GM21526 (cell line): ENCODE measurements at regions not wholly inside any gene's neighbourhood (a gene's known extent, or its start where the extent isn't known, plus 50 kb on each side); places are given as distances from the start of the nearest gene placed in this dataset.
A peak's percentile ranks its signal among the peaks of the same experiment; 100 is the strongest.

Source experiments
- ATAC-seq: cut with Tn5 transposase; IDR thresholded peaks from one replicate; pipeline ENCODE4 v1.9.1; 2021; ENCODE audit warnings: moderate library complexity; ENCODE audit not compliant: unreplicated experiment, low FRiP score

DNA sequence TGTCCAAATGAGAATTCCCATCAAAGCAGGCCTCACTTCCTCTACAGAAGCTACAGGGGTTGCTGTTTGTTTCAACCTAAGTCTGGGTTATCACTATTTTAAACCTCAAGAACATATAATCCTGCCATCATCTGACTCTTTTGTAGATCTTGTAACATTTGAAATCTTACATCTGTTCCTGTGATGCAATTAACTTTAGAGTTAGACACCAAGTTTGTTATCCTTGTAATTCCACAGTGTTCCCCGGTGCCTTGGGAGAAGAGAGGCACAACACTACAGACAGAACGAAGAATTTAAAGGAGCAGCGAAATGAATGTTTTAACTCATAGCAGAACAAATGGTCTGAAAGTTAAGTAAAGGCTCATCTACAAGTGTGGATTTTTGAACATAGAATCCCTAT lies 116.1 kb downstream of the UCHL5 start:
- no peak for ATAC-seq

DNA sequence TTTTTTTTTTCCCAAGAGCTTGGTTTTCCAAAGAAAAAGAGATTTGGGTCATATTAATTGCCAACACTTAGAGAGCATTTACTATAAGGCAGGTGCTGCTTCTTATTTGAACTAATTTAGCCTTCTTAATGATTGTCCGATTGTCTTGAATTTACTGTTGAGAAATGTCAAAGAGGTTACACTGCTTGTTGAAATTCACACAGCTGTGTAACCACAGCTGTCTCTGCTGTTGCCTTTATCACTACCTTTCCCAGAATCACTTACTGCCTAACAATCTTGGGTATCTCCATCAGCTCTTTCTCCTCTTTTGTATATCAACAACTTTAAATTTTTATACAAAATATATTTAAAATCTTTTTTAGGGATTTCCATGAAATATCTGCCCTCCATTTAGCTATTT lies 115.6 kb downstream of the UCHL5 start:
- no peak for ATAC-seq

DNA sequence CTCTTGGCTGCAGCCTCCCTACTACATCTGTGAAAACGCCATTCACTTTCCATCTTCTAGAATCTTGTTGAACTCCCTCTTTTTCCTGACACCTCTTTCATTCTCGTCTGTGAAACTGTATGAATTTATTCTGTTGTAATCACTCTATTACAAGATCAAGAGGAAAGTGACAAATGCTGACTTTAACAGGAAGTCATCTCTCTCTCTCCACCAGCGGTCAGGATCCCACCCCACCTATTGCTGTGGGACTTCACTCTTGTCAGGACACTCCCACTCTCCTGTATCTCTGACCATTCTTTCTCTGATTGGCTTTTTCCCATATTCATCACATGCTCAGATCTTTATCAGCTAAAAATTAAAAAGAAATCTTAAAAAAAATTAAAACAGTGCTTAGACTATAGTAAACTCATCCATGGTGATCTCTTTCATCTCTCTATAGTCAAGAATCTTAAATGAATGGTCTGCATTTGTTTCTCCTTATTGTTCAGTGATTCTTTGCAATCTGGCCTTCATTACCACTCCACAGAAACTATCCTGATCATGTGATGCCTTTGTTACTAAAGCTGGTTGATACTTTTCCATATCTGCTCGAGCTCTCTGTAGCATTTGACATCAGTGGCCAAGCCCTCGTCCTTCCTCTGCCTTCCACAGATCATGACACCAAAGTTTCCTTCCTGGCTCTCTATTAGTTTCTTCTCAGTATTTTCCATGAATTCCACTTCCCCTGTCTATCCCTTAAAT lies 113.6 kb downstream of the UCHL5 start:
- no peak for ATAC-seq

DNA sequence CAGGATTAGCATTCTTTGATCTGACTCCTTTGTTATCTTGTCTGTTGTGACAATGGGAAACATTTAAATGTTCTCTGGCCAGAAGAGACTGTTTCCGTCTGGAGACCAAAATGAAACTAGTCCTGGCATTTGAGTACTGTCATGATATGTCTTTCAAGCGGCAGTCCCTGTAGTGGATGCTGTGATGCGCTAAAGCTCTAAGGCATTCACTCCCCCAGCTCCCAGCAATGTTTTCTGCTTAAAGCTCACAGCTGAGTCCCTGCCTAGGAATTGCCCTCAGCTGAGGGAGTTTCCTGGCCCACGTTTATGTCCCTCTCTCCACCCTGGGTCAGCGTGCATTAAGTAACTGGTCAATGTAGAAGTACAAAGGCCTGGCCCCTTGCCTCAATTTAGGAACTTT lies 109.4 kb downstream of the UCHL5 start:
- ATAC-seq, result no peak

DNA sequence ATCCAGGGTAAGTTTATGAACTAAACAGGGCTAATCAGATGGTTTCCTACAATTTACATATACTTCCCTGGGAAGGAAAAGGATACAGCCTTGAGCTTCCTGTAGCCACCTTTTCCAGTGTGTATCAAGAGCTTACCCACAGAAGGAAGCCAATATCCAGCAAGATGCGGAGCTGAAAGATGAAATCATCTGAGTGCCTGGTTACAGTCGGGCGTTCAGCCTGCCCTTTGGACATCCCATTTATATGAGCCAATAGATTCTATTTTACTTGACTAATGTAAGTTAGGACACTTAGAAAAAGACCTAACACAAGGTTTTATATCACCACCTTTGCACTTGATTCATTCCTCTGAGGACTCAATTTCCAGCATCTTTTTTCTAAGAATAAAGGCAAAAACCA lies 108.2 kb downstream of the UCHL5 start:
- no peak for ATAC-seq

DNA sequence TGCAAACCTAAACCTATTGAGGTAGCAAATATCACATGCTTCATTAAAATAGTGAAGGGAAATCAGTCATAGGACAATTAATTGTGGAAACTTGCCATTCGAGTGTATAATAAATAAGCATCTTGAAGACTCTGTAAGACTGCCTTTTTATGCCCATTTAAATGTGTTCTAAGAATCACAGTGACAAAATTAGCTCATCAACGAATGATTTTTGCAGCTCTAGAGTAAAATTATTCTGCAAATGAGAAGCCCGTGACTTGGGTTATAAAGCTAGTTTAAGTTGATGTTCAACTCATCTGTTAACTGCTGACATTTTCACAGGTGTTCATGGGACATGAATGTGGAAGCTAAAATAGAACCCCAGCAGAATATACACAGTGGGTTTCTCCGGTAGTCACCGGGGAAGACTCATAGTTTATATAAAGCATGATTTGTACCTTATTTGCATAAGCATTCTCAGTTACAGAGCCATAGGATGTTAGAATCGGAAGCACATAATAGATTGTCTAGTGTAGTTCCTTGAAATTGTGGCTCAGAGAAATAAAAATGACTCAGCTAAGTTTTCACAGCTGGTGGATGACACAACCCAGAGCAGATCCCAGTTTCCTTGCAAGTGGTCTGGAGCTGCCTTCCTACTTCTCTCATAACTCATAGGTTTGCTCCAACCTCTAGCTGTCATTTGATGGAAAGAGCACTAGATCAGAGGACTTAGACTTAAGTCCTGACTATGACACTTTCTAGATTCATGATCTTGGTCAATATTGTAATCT lies 107.3 kb downstream of the UCHL5 start:
- ATAC-seq, result peak; percentile 96

DNA sequence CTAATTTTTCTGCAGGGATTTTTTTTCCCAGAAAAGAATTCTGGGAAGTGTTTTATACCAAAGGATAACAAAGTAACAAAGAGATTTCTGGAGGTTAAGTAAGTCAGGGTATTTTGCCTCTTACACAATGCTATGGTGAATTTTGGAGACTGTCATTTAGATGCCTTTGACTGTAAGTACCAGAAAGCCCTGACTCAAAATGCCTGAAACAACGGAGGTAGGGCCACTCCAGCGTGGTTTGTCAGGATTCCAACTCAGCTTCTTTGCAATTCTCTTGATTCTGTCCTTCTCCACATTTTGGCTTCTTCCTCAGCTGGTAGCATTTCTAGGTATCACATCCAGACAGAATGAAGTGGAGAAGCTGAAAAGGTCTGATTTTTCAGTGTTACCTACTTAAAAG lies 106.5 kb downstream of the UCHL5 start:
- ATAC-seq, result no peak

DNA sequence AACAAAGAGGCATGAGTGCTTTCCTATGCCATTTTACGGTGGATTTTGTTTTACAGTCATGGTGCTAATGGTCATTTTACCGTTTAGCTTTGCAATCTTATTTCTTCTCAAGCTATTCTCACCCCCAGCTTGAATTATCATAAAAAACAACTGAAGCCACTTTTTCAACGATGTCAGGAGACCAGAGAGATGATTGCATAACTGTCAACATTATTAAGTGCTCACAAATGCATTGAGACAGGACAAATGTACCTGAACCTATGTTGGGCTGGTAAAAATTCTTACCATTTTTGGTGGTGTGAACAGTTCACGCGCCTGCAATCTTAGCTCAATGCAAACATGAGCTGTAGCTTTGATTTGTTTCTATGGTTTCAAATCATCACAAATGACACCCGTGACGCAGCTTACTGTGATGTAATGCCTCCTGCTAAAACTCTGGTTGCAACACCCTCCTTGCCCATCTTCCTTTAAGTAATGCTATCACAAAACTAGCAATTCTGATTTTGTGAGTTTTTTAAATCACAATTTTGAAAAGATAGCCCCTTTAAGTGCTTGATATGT lies 104.4 kb downstream of the UCHL5 start:
- no peak for ATAC-seq

DNA sequence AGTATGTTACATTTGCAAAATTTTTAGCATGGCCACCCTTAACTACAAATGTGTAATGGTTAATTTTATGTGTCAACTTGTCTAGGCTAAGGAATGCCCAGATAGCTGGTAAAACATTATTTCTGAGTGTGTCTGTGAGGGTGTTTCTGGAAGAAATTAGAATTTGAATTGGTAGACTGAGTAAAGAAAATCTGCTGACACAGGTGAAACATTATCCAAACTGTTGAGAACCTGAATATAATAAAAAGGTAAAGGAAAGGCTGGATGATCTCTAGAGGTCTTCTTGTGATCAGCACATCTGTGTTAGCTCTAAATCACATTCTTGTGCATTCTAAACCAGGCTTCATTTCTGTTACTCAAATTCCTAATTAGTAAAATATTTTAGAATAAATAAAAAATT lies 100.8 kb downstream of the UCHL5 start:
- ATAC-seq, result no peak

DNA sequence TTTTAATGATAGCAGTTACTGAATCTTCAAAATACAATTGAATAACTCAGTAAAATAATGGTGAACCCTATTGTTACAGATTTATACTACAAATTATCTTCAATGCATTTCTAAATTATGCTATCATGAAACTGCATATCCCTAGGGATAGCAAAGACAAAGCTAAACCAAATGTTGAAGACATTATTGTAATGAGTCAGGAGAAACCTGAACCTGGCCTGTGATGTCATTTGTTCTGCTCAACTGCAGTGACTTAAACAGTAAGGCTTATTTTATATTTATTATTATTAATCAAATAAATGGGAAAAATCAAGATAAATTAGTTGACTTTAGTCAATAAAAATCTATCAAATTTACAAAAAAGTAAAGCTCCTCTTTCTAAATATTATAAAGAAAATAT lies 100.3 kb downstream of the UCHL5 start:
- no peak for ATAC-seq

DNA sequence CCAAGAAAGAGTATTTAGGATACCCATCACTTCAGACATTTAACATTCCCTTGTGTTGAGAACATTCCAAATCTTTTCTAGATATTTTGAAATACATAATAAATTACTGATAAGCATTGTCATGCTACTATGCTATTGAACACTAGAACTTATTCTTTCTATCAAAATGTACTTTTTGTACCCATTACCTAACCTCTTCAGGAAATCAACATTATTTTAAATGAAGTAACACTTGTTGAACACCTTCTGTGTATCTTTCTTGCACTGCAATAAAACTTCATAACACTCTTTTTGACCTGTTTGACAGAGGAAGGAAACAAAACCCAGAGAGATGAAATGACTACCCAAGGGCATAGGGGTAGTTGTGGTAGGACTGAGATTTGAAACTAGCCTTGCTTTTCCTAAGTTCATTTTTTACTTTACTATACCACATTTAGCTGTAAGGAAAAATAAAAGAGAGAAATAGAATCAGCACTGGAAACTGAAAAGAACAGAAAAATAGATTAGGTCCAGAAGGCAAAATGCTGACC lies 99.4 kb downstream of the UCHL5 start:
- ATAC-seq, result peak; percentile 69
